ENCODE measurements at regions not wholly inside any gene's neighbourhood (a gene's known extent, or its start where the extent isn't known, plus 50 kb on each side); places are given as distances from the start of the nearest gene placed in this dataset.

DNA sequence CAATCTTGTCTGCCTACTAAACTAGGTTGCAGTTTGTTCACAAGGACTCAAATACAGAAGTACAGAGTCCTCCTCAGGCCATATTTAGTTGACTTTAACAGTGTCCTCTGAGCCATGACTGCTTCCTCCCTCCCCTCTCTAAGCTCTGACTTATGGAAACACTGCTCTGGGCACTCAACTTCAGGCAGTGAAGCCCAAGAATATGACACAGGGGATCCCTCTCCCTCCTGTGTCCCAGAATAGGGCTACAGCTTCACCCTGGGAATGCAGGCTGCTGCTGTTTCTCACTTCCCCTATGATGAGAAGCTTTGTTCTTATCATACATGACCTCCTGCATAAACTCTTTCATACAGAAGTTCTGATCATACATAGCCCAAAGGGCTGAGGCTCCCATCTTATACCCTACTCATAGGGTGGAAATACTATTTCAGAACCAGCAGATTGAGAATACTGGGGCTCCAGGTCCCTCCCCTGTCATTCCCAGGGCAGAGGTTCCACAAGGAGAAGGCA, 97.3 kb upstream of the UST start:
- no peak for TF ChIP-seq CTCF (IDR thresholded peaks at IDR 0.05; ENCODE audit: low read depth, low read length, poor library complexity, severe bottlenecking)
- TF ChIP-seq EZH2phosphoT487 (IDR thresholded peaks at IDR 0.05; ENCODE audit: borderline replicate concordance, low read length): no peak

Measured in DOHH2 (cell line).